Neural progenitor cell (in vitro differentiated cells): ENCODE measurements at regions not wholly inside any gene's neighbourhood (a gene's known extent, or its start where the extent isn't known, plus 50 kb on each side); places are given as distances from the start of the nearest gene placed in this dataset.

Experiments used
- DNase-seq: peaks from one replicate; pipeline ENCODE4 v3.0.0-alpha.2; 2016; ENCODE audit warnings: low spot score
- H2AFZ ChIP-seq: fragments of 200-600 bp; sonication (generic); replicated peaks from 2 replicates; pipeline ENCODE4 v1.6.1; 2016; ENCODE audit warnings: antibody characterized with exemption
- H3F3A ChIP-seq: fragments of 200-600 bp; sonication (generic); 2 replicates; pipeline ENCODE4 v1.6.1; 2016; ENCODE audit warnings: antibody characterized with exemption, low read depth
- H3K27ac ChIP-seq: fragments of 200-600 bp; sonication (generic); 2 replicates; pipeline ENCODE4 v1.5.1; 2016; ENCODE audit warnings: mild to moderate bottlenecking
- H3K27me3 ChIP-seq: fragments of 200-600 bp; sonication (generic); 2 replicates; pipeline ENCODE4 v1.6.1; 2016; ENCODE audit warnings: mild to moderate bottlenecking, moderate library complexity
- H3K36me3 ChIP-seq: fragments of 200-600 bp; sonication (generic); 2 replicates; pipeline ENCODE4 v1.5.1; 2016
- H3K4me1 ChIP-seq: fragments of 200-600 bp; sonication (generic); 2 replicates; pipeline ENCODE4 v1.6.1; 2016; ENCODE audit warnings: mixed run types
- H3K4me2 ChIP-seq: fragments of 200-600 bp; sonication (generic); 2 replicates; pipeline ENCODE4 v1.6.1; 2016
- H3K4me3 ChIP-seq: fragments of 200-600 bp; sonication (generic); 2 replicates; pipeline ENCODE4 v1.5.1; 2016
- H3K79me2 ChIP-seq: fragments of 200-600 bp; sonication (generic); 2 replicates; pipeline ENCODE4 v1.6.1; 2016; ENCODE audit warnings: low read depth
- H3K9ac ChIP-seq: fragments of 200-600 bp; sonication (generic); 2 replicates; pipeline ENCODE4 v1.6.1; 2016
- H3K9me3 ChIP-seq: fragments of 200-600 bp; sonication (generic); 2 replicates; pipeline ENCODE4 v1.5.1; 2016; ENCODE audit warnings: low read depth
- H4K20me1 ChIP-seq: fragments of 200-600 bp; sonication (generic); 2 replicates; pipeline ENCODE4 v1.6.1; 2016; ENCODE audit warnings: low read depth
- H3K27ac Mint-ChIP-seq: 3 replicates; pipeline ENCODE4 v1.8.0; 2021; ENCODE audit warnings: mixed read lengths
- H3K27me3 Mint-ChIP-seq: 2 replicates; pipeline ENCODE4 v1.8.0; 2022; ENCODE audit warnings: low read depth, mild to moderate bottlenecking, inconsistent platforms, moderate library complexity, mixed read lengths; ENCODE audit not compliant: insufficient read depth
- H3K36me3 Mint-ChIP-seq: 3 replicates; pipeline ENCODE4 v1.8.0; 2021; ENCODE audit warnings: mixed read lengths
- H3K4me1 Mint-ChIP-seq: 3 replicates; pipeline ENCODE4 v1.8.0; 2021; ENCODE audit warnings: mixed read lengths
- H3K4me3 Mint-ChIP-seq: 3 replicates; pipeline ENCODE4 v1.8.0; 2021; ENCODE audit warnings: mild to moderate bottlenecking, moderate library complexity, mixed read lengths
- H3K9me3 Mint-ChIP-seq: 3 replicates; pipeline ENCODE4 v1.8.0; 2020; ENCODE audit warnings: mixed read lengths
- CTCF ChIP-seq: fragments of 200-600 bp; sonication (generic); IDR thresholded peaks from 2 replicates; pipeline ENCODE4 v1.5.1; 2017; ENCODE audit warnings: antibody characterized with exemption, mild to moderate bottlenecking
- EZH2 ChIP-seq: fragments of 200-600 bp; sonication (generic); IDR thresholded peaks from 2 replicates; pipeline ENCODE4 v1.6.1; 2017; ENCODE audit warnings: antibody characterized with exemption, mild to moderate bottlenecking, moderate library complexity
- EZH2phosphoT487 ChIP-seq: fragments of 200-600 bp; sonication (generic); IDR thresholded peaks from 2 replicates; pipeline ENCODE4 v1.6.1; 2017; ENCODE audit warnings: antibody characterized with exemption

GRCh38 chr14:105844810-105845724 lies 318.7 kb downstream of the TMEM121 start:
- Histone ChIP-seq H3K4me1 (no peaks in the 10 kb centered on the region), H3K27ac (no peak overlapping the region), H3K9ac (no peak overlapping the region), H3K9me3 (peaks cover 6% of the 10 kb centered on the region), H3K27me3 (no peaks in the 10 kb centered on the region), H2AFZ (no peak overlapping the region), H3F3A (no peaks in the 10 kb centered on the region), H3K4me2 (no peak overlapping the region), H3K4me3 (no peak overlapping the region), H4K20me1 (no peaks in the 10 kb centered on the region), H3K36me3 (no peaks in the 10 kb centered on the region), H3K79me2 (no peaks in the 10 kb centered on the region)
- Mint-ChIP-seq H3K9me3 (peaks cover 56% of the 10 kb centered on the region), H3K27me3 (peaks cover 3% of the 10 kb centered on the region), H3K27ac (no peak overlapping the region), H3K36me3 (no peaks in the 10 kb centered on the region), H3K4me1 (no peaks in the 10 kb centered on the region), H3K4me3 (no peak overlapping the region)
- DNase-seq, result no peak
- no peak for TF ChIP-seq EZH2
- TF ChIP-seq CTCF, result no peak
- no peak for TF ChIP-seq EZH2phosphoT487

- Histone ChIP-seq H3K4me3 (no peak overlapping the region), H3K27me3 (no peaks in the 10 kb centered on the region), H3K4me2 (no peak overlapping the region), H3K79me2 (no peaks in the 10 kb centered on the region), H4K20me1 (no peaks in the 10 kb centered on the region), H3K36me3 (no peaks in the 10 kb centered on the region), H2AFZ (no peak overlapping the region), H3F3A (no peaks in the 10 kb centered on the region), H3K9me3 (peaks cover 6% of the 10 kb centered on the region), H3K27ac (no peak overlapping the region), H3K9ac (no peak overlapping the region), H3K4me1 (no peaks in the 10 kb centered on the region)
- no peak for DNase-seq
- Mint-ChIP-seq H3K4me3 (no peak overlapping the region), H3K9me3 (peaks cover 59% of the 10 kb centered on the region), H3K36me3 (no peaks in the 10 kb centered on the region), H3K4me1 (no peaks in the 10 kb centered on the region), H3K27me3 (peaks cover 3% of the 10 kb centered on the region), H3K27ac (no peak overlapping the region)
- TF ChIP-seq EZH2phosphoT487 (no peak), CTCF (no peak), EZH2 (no peak)
These were observed 319.4 kb downstream of the TMEM121 start for GRCh38 chr14:105845725-105846309.

- Mint-ChIP-seq H3K4me3 (no peak overlapping the region), H3K27me3 (peaks cover 4% of the 10 kb centered on the region), H3K4me1 (no peaks in the 10 kb centered on the region), H3K9me3 (peaks cover 61% of the 10 kb centered on the region), H3K36me3 (no peaks in the 10 kb centered on the region), H3K27ac (no peak overlapping the region)
- H4K20me1 ChIP-seq, result no peaks in the 10 kb centered on the region
- no peak overlapping the region for H2AFZ ChIP-seq
- no peak for TF ChIP-seq CTCF
- no peak for TF ChIP-seq EZH2phosphoT487
- TF ChIP-seq EZH2, result no peak
- no peaks in the 10 kb centered on the region for H3K27me3 ChIP-seq
- no peaks in the 10 kb centered on the region for H3K36me3 ChIP-seq
- DNase-seq, result no peak
- no peak overlapping the region for H3K9ac ChIP-seq
- no peaks in the 10 kb centered on the region for H3K79me2 ChIP-seq
- no peak overlapping the region for H3K27ac ChIP-seq
- no peaks in the 10 kb centered on the region for H3K4me1 ChIP-seq
- no peak overlapping the region for H3K4me2 ChIP-seq
- H3K4me3 ChIP-seq, result no peak overlapping the region
- no peaks in the 10 kb centered on the region for H3F3A ChIP-seq
- peaks cover 6% of the 10 kb centered on the region for H3K9me3 ChIP-seq
These were observed 319.9 kb downstream of the TMEM121 start for GRCh38 chr14:105846312-105846711.
